HFFc6 (cell line): ENCODE measurements at regions not wholly inside any gene's neighbourhood (a gene's known extent, or its start where the extent isn't known, plus 50 kb on each side); places are given as distances from the start of the nearest gene placed in this dataset.

Source experiments
- DNase-seq: peaks from one replicate; pipeline ENCODE4 v3.0.0-alpha.2; 2018
- H3K27ac Mint-ChIP-seq: 2 replicates; pipeline ENCODE4 v1.8.0; 2020; ENCODE audit warnings: mild to moderate bottlenecking, mixed read lengths
- H3K27me3 Mint-ChIP-seq: 2 replicates; pipeline ENCODE4 v1.8.0; 2021; ENCODE audit warnings: mild to moderate bottlenecking, moderate library complexity, mixed read lengths; ENCODE audit not compliant: insufficient read depth
- H3K36me3 Mint-ChIP-seq: 2 replicates; pipeline ENCODE4 v1.8.0; 2021; ENCODE audit warnings: low read depth, mixed read lengths
- H3K4me1 Mint-ChIP-seq: 2 replicates; pipeline ENCODE4 v1.8.0; 2020; ENCODE audit warnings: low read depth, mixed read lengths
- H3K4me3 Mint-ChIP-seq: 2 replicates; pipeline ENCODE4 v1.8.0; 2020; ENCODE audit warnings: mild to moderate bottlenecking, moderate library complexity, mixed read lengths
- H3K9me3 Mint-ChIP-seq: 2 replicates; pipeline ENCODE4 v1.8.0; 2020; ENCODE audit warnings: mild to moderate bottlenecking, mixed read lengths
- TF ChIP-seq, protein P1 (sequence below): fragments of 200-600 bp; sonication (generic); IDR thresholded peaks from 2 replicates; pipeline ENCODE4 v1.5.0; 2021; ENCODE audit warnings: antibody characterized with exemption, mild to moderate bottlenecking

DNA sequence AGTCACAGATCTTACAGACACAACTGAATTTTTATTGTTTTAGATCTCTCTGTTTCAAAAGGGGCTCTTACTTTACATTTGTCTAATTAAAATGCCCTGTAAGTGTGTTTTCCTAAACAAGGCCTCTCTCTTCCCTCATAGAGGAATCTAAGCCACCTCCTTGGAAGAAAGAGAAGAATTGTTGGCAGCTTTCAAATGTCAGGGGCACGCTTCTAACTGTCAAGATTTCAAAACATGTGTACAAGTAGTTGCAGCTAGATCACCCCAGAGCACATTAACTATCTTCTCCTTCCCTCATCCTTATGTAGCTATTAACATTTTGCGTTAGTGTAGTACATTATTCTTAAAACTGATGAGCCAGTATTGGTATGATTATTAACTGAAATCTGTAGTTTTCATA, 266.5 kb upstream of the BOD1L1 start:
- Mint-ChIP-seq H3K4me3 (peak overlapping the region; percentile 81; the same call in 1 of the 2 replicates), H3K27me3 (peaks cover 4% of the 10 kb centered on the region; the same call in 1 of the 2 replicates), H3K9me3 (no peaks in the 10 kb centered on the region), H3K36me3 (peaks cover 7% of the 10 kb centered on the region), H3K27ac (peak overlapping the region; percentile 99), H3K4me1 (peaks cover 57% of the 10 kb centered on the region)
- TF ChIP-seq, protein P1, sequence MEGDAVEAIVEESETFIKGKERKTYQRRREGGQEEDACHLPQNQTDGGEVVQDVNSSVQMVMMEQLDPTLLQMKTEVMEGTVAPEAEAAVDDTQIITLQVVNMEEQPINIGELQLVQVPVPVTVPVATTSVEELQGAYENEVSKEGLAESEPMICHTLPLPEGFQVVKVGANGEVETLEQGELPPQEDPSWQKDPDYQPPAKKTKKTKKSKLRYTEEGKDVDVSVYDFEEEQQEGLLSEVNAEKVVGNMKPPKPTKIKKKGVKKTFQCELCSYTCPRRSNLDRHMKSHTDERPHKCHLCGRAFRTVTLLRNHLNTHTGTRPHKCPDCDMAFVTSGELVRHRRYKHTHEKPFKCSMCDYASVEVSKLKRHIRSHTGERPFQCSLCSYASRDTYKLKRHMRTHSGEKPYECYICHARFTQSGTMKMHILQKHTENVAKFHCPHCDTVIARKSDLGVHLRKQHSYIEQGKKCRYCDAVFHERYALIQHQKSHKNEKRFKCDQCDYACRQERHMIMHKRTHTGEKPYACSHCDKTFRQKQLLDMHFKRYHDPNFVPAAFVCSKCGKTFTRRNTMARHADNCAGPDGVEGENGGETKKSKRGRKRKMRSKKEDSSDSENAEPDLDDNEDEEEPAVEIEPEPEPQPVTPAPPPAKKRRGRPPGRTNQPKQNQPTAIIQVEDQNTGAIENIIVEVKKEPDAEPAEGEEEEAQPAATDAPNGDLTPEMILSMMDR: no peak
- DNase-seq: no peak

- TF ChIP-seq, protein P1: no peak
- H3K27me3 Mint-ChIP-seq: no peaks in the 10 kb centered on the region
- H3K4me1 Mint-ChIP-seq: peaks cover 59% of the 10 kb centered on the region
- H3K27ac Mint-ChIP-seq: no peak overlapping the region
- H3K9me3 Mint-ChIP-seq: no peaks in the 10 kb centered on the region
- H3K4me3 Mint-ChIP-seq: no peak overlapping the region
- no peak for DNase-seq
- H3K36me3 Mint-ChIP-seq: no peaks in the 10 kb centered on the region; the same call in 1 of the 2 replicates
These were observed 273.3 kb upstream of the BOD1L1 start for GRCh38 chr4:13900780-13901179.

- Mint-ChIP-seq H3K27me3 (no peaks in the 10 kb centered on the region), H3K4me1 (peaks cover 73% of the 10 kb centered on the region), H3K36me3 (no peaks in the 10 kb centered on the region; the same call in 1 of the 2 replicates), H3K4me3 (no peak overlapping the region), H3K27ac (peak overlapping the region; percentile 20), H3K9me3 (no peaks in the 10 kb centered on the region)
- TF ChIP-seq, protein P1: no peak
- DNase-seq: no peak
These were observed 274.6 kb upstream of the BOD1L1 start for GRCh38 chr4:13902146-13902545.

- Mint-ChIP-seq H3K27me3 (no peaks in the 10 kb centered on the region), H3K4me1 (peaks cover 82% of the 10 kb centered on the region), H3K27ac (peak overlapping the region; percentile 70), H3K9me3 (no peaks in the 10 kb centered on the region), H3K4me3 (peak overlapping the region; percentile 20; the same call in 1 of the 2 replicates), H3K36me3 (no peaks in the 10 kb centered on the region; the same call in 1 of the 2 replicates)
- TF ChIP-seq, protein P1: no peak
- DNase-seq: no peak
These were observed 275.5 kb upstream of the BOD1L1 start for GRCh38 chr4:13903061-13903460.

- no peak overlapping the region for H3K4me3 Mint-ChIP-seq
- H3K27me3 Mint-ChIP-seq: no peaks in the 10 kb centered on the region
- TF ChIP-seq, protein P1: no peak
- H3K4me1 Mint-ChIP-seq: peaks cover 91% of the 10 kb centered on the region
- no peaks in the 10 kb centered on the region for H3K9me3 Mint-ChIP-seq
- H3K36me3 Mint-ChIP-seq: peaks cover 8% of the 10 kb centered on the region
- no peak for DNase-seq
- peak overlapping the region; percentile 70 for H3K27ac Mint-ChIP-seq
These were observed 276.4 kb upstream of the BOD1L1 start for GRCh38 chr4:13903901-13904300.

GRCh38 chr4:13905543-13905942, 278.0 kb upstream of the BOD1L1 start:
- Mint-ChIP-seq H3K4me3 (peak overlapping the region; percentile 59; the same call in 1 of the 2 replicates), H3K27me3 (no peaks in the 10 kb centered on the region), H3K9me3 (no peaks in the 10 kb centered on the region), H3K36me3 (peaks cover 10% of the 10 kb centered on the region), H3K27ac (peak overlapping the region; percentile 91), H3K4me1 (peaks cover 83% of the 10 kb centered on the region)
- DNase-seq: peak; percentile 57
- TF ChIP-seq, protein P1: no peak
